Breast epithelium (tissue), 4 donors: ENCODE measurements at regions not wholly inside any gene's neighbourhood (a gene's known extent, or its start where the extent isn't known, plus 50 kb on each side); places are given as distances from the start of the nearest gene placed in this dataset.

Source experiments
- DNase-seq, 2 donors: peaks; one replicate each; pipeline ENCODE4 v3.0.0-alpha.2; 2019; ENCODE audit warnings: low spot score in 2 of 2
- H3K27ac ChIP-seq, 2 donors: fragments of 200-600 bp; sonication (generic) in 1 of 2; one replicate each; pipeline ENCODE4 v1.5.1; 2016 to 2019; ENCODE audit warnings: mild to moderate bottlenecking in 1 of 2
- H3K27me3 ChIP-seq, 2 donors: fragments of 200-600 bp; sonication (generic) in 1 of 2; one replicate each; pipeline versions ENCODE4 v1.5.1 to v1.6.0; 2017 to 2019; ENCODE audit warnings: control low read depth in 1 of 2, mild to moderate bottlenecking in 1 of 2
- H3K36me3 ChIP-seq: fragments of 200-600 bp; one replicate; pipeline ENCODE4 v1.5.1; 2019
- H3K4me1 ChIP-seq, 2 donors: fragments of 200-600 bp; sonication (generic); one replicate each; pipeline ENCODE4 v1.5.1; 2016 to 2019; ENCODE audit warnings: control low read depth in 1 of 2
- H3K4me3 ChIP-seq, 3 donors: fragments of 200-600 bp; sonication (generic); 1 replicate in 2 of 3; 2 replicates in 1 of 3; pipeline ENCODE4 v1.5.1; 2016 to 2019; ENCODE audit warnings: mild to moderate bottlenecking in 3 of 3, moderate library complexity in 2 of 3
- H3K9me3 ChIP-seq, 2 donors: fragments of 200-600 bp; sonication (generic) in 1 of 2; one replicate each; pipeline ENCODE4 v1.5.1; 2016 to 2019; ENCODE audit warnings: control low read depth in 1 of 2
- CTCF ChIP-seq, 3 donors: fragments of 450-650 bp; IDR thresholded peaks; one replicate each; pipeline ENCODE4 v1.5.1; 2016 to 2017; ENCODE audit warnings: antibody characterized with exemption in 3 of 3, mild to moderate bottlenecking in 3 of 3, moderate library complexity in 3 of 3
- POLR2A ChIP-seq: fragments of 450-650 bp; IDR thresholded peaks from one replicate; pipeline ENCODE4 v1.6.1; 2016; ENCODE audit warnings: antibody characterized with exemption, mild to moderate bottlenecking, moderate library complexity
- POLR2AphosphoS5 ChIP-seq, 3 donors: sonication (generic); formaldehyde crosslinking; IDR thresholded peaks; one replicate each; pipeline ENCODE4 v1.6.1; 2017; ENCODE audit warnings: antibody characterized with exemption in 3 of 3
- intact Hi-C: fragments of 100-400 bp; cut with DNase I; formaldehyde crosslinking; loops from one replicate; pipeline ENCODE4 v1.15.1; 2023; ENCODE audit warnings: low total_unique reads

GRCh38 chr11:70696564-70696963, 298.2 kb downstream of the CTTN start:
- intact Hi-C loops = no loop called here
- Histone ChIP-seq H3K27me3 (no peaks in the 10 kb centered on the region), H3K9me3 (peaks cover 0 to 6% of the 10 kb centered on the region in 2 donors), H3K4me1 (no peaks in the 10 kb centered on the region), H3K36me3 (no peaks in the 10 kb centered on the region), H3K4me3 (no peak overlapping the region), H3K27ac (no peak overlapping the region)
- DNase-seq = no peak
- no peak for TF ChIP-seq POLR2A
- no peak for TF ChIP-seq POLR2AphosphoS5 (IDR thresholded peaks at IDR 0.05)
- no peak for TF ChIP-seq CTCF (IDR thresholded peaks at IDR 0.05)

GRCh38 chr11:70697701-70698100, 299.4 kb downstream of the CTTN start:
- H3K9me3 ChIP-seq = peaks cover 0 to 6% of the 10 kb centered on the region in 2 donors
- no peak for DNase-seq
- TF ChIP-seq CTCF (IDR thresholded peaks at IDR 0.05) (no peak), POLR2AphosphoS5 (IDR thresholded peaks at IDR 0.05) (no peak), POLR2A (no peak)
- intact Hi-C loops = no loop called here
- no peak overlapping the region for H3K27ac ChIP-seq
- H3K36me3 ChIP-seq = no peaks in the 10 kb centered on the region
- no peaks in the 10 kb centered on the region for H3K27me3 ChIP-seq
- H3K4me3 ChIP-seq = no peak overlapping the region
- no peaks in the 10 kb centered on the region for H3K4me1 ChIP-seq

GRCh38 chr11:70698871-70699270, 300.5 kb downstream of the CTTN start:
- Histone ChIP-seq H3K27me3 (no peaks in the 10 kb centered on the region), H3K4me3 (no peak overlapping the region), H3K27ac (no peak overlapping the region), H3K4me1 (no peaks in the 10 kb centered on the region), H3K9me3 (peaks cover 0 to 6% of the 10 kb centered on the region in 2 donors), H3K36me3 (no peaks in the 10 kb centered on the region)
- intact Hi-C loops = no loop called here
- TF ChIP-seq CTCF (IDR thresholded peaks at IDR 0.05) = no peak
- no peak for TF ChIP-seq POLR2AphosphoS5 (IDR thresholded peaks at IDR 0.05)
- no peak for TF ChIP-seq POLR2A
- DNase-seq = no peak

GRCh38 chr11:70699294-70700221, 301.2 kb downstream of the CTTN start:
- no peak for DNase-seq
- TF ChIP-seq POLR2A (no peak), POLR2AphosphoS5 (IDR thresholded peaks at IDR 0.05) (no peak), CTCF (IDR thresholded peaks at IDR 0.05) (no peak)
- intact Hi-C loops = loop anchor here (10.0 kb wide), 1 partner anchor 1955 kb away; no protein-coding TSS in a partner anchor
- H3K36me3 ChIP-seq = no peaks in the 10 kb centered on the region
- H3K4me3 ChIP-seq = no peak overlapping the region
- H3K4me1 ChIP-seq = no peaks in the 10 kb centered on the region
- peak overlapping the region in 1 of 2 donors; percentile 49 for H3K27ac ChIP-seq
- no peaks in the 10 kb centered on the region for H3K27me3 ChIP-seq
- H3K9me3 ChIP-seq = peaks cover 0 to 6% of the 10 kb centered on the region in 2 donors

- H3K27ac ChIP-seq = peak overlapping the region in 1 of 2 donors; percentile 49
- TF ChIP-seq POLR2A (no peak), CTCF (IDR thresholded peaks at IDR 0.05) (no peak)
- H3K9me3 ChIP-seq = peaks cover 0 to 6% of the 10 kb centered on the region in 2 donors
- H3K36me3 ChIP-seq = no peaks in the 10 kb centered on the region
- DNase-seq = no peak
- H3K4me3 ChIP-seq = no peak overlapping the region
- no peaks in the 10 kb centered on the region for H3K27me3 ChIP-seq
- intact Hi-C loops = loop anchor here (10.0 kb wide), 1 partner anchor 1954 kb away; no protein-coding TSS in a partner anchor
- no peaks in the 10 kb centered on the region for H3K4me1 ChIP-seq
Observed at GRCh38 chr11:70700453-70700852, 302.1 kb downstream of the CTTN start.
